IMR-90 (cell line): ENCODE measurements at regions not wholly inside any gene's neighbourhood (a gene's known extent, or its start where the extent isn't known, plus 50 kb on each side); places are given as distances from the start of the nearest gene placed in this dataset.
A peak's percentile ranks its signal among the peaks of the same experiment; 100 is the strongest.

Experiments used
- ATAC-seq: fragments of 200-7000 bp; cut with Tn5 transposase; 2 replicates; pipeline ENCODE4 v1.9.1; 2020; ENCODE audit warnings: low read depth, mild to moderate bottlenecking, moderate library complexity
- BruUV-seq: library from RNA; stranded (reverse); fragments of 400-500 nt; replicated peaks from 2 replicates; lab custom pipeline; 2021; lab: Mats Ljungman, UMichigan
- CTCF ChIA-PET: fragments of 300-600 bp; formaldehyde crosslinking; extraction: SDS; loops from one replicate; lab custom pipeline; 2021; ENCODE audit warnings: antibody characterized with exemption; lab: Yijun Ruan, JAX
- POLR2A ChIA-PET: fragments of 300-600 bp; sonication (Branson Sonifier 250); formaldehyde crosslinking; loops from one replicate; lab custom pipeline; 2022; ENCODE audit warnings: antibody characterized with exemption; ENCODE audit not compliant: unreplicated experiment; lab: Charles Lee
- DNase-seq: peaks from one replicate; pipeline ENCODE4 v3.0.0; 2013
- H2AFZ ChIP-seq: replicated peaks from 2 replicates; pipeline ENCODE3; 2013; ENCODE audit warnings: low read length, mild to moderate bottlenecking; ENCODE audit not compliant: poor library complexity
- H2AK5ac ChIP-seq: 2 replicates; pipeline ENCODE4 v1.6.1; 2013; ENCODE audit warnings: low read depth, low read length, inconsistent platforms
- H2AK9ac ChIP-seq: replicated peaks from 2 replicates; pipeline ENCODE3; 2013; ENCODE audit warnings: mild to moderate bottlenecking, low read depth, low read length, moderate library complexity; ENCODE audit not compliant: poor library complexity
- H2BK120ac ChIP-seq: 2 replicates; pipeline ENCODE4 v1.6.1; 2013; ENCODE audit warnings: low read depth, low read length, inconsistent platforms
- H2BK15ac ChIP-seq: 3 replicates; pipeline ENCODE4 v1.6.1; 2013; ENCODE audit warnings: low read depth, low read length, inconsistent platforms
- H2BK20ac ChIP-seq: 2 replicates; pipeline ENCODE4 v1.6.1; 2013; ENCODE audit warnings: low read depth, mild to moderate bottlenecking, inconsistent platforms, low read length, moderate library complexity
- H2BK5ac ChIP-seq: 2 replicates; pipeline ENCODE4 v1.6.1; 2013; ENCODE audit warnings: mild to moderate bottlenecking, low read depth, low read length, inconsistent platforms; ENCODE audit not compliant: poor library complexity, severe bottlenecking
- H3K14ac ChIP-seq: replicated peaks from 2 replicates; pipeline ENCODE4 v1.6.1; 2013; ENCODE audit warnings: low read depth, low read length, inconsistent platforms
- H3K18ac ChIP-seq: 2 replicates; pipeline ENCODE4 v1.6.1; 2013; ENCODE audit warnings: low read depth, low read length, control low read depth
- H3K23ac ChIP-seq: 2 replicates; pipeline ENCODE4 v1.6.1; 2013; ENCODE audit warnings: low read depth, low read length, inconsistent platforms
- H3K27ac ChIP-seq: 2 replicates; pipeline ENCODE4 v1.5.1; 2013; ENCODE audit warnings: mild to moderate bottlenecking, control low read depth, low read length; ENCODE audit not compliant: insufficient read depth
- H3K27me3 ChIP-seq: 2 replicates; pipeline ENCODE4 v1.6.1; 2013; ENCODE audit warnings: low read length; ENCODE audit not compliant: control insufficient read depth, insufficient read depth
- H3K36me3 ChIP-seq: 2 replicates; pipeline ENCODE4 v1.6.1; 2013; ENCODE audit warnings: low read length, mixed read lengths; ENCODE audit not compliant: control insufficient read depth, insufficient read depth
- H3K4ac ChIP-seq: 2 replicates; pipeline ENCODE4 v1.6.1; 2013; ENCODE audit warnings: low read depth, low read length, inconsistent platforms
- H3K4me1 ChIP-seq: 2 replicates; pipeline ENCODE4 v1.6.1; 2013; ENCODE audit warnings: low read length, mixed read lengths; ENCODE audit not compliant: control insufficient read depth, insufficient read depth
- H3K4me2 ChIP-seq: 2 replicates; pipeline ENCODE4 v1.6.1; 2013; ENCODE audit warnings: low read depth, mild to moderate bottlenecking, control low read depth, low read length, moderate library complexity
- H3K4me3 ChIP-seq: 2 replicates; pipeline ENCODE4 v1.5.1; 2013; ENCODE audit warnings: low read depth, mild to moderate bottlenecking, control low read depth, low read length, moderate library complexity; ENCODE audit not compliant: insufficient read depth
- H3K56ac ChIP-seq: 2 replicates; pipeline ENCODE4 v1.6.1; 2013; ENCODE audit warnings: low read length, inconsistent platforms; ENCODE audit not compliant: insufficient read depth; ENCODE audit errors: extremely low read depth
- H3K79me1 ChIP-seq, 2 experiments: 2 replicates each; pipeline ENCODE4 v1.6.1; 2013; ENCODE audit warnings: low read length in 2 of 2, inconsistent platforms in 1 of 2, low read depth in 1 of 2
- H3K9ac ChIP-seq: 2 replicates; pipeline ENCODE4 v1.6.1; 2013; ENCODE audit warnings: low read depth, low read length, control low read depth
- H3K9me1 ChIP-seq: 2 replicates; pipeline ENCODE4 v1.6.1; 2013; ENCODE audit warnings: low read length, inconsistent platforms; ENCODE audit not compliant: insufficient read depth
- H3K9me3 ChIP-seq: 2 replicates; pipeline ENCODE4 v1.6.1; 2013; ENCODE audit warnings: low read length; ENCODE audit not compliant: control insufficient read depth, insufficient read depth
- H4K20me1 ChIP-seq: 2 replicates; pipeline ENCODE4 v1.6.1; 2013; ENCODE audit warnings: low read length, inconsistent platforms; ENCODE audit not compliant: insufficient read depth
- H4K5ac ChIP-seq: 2 replicates; pipeline ENCODE4 v1.6.1; 2013; ENCODE audit warnings: mild to moderate bottlenecking, low read depth, low read length, control low read depth
- H4K8ac ChIP-seq, 2 experiments: 2 replicates each; pipeline ENCODE4 v1.6.1; 2013; ENCODE audit warnings: low read depth in 2 of 2, low read length in 2 of 2, control low read depth in 1 of 2, inconsistent platforms in 1 of 2
- H4K91ac ChIP-seq: 2 replicates; pipeline ENCODE4 v1.6.1; 2013; ENCODE audit warnings: low read depth, low read length, inconsistent platforms; ENCODE audit not compliant: insufficient read depth
- BHLHE40 ChIP-seq: fragments of 150-350 bp; IDR thresholded peaks from 2 replicates; pipeline ENCODE4 v1.6.1; 2016; ENCODE audit warnings: mild to moderate bottlenecking, low read depth, low read length
- FOS ChIP-seq: fragments of 150-350 bp; IDR thresholded peaks from 2 replicates; pipeline ENCODE4 v1.6.1; 2016; ENCODE audit warnings: low read depth, low read length
- POLR2A ChIP-seq: IDR thresholded peaks from 2 replicates; pipeline ENCODE4 v1.6.1; 2012; ENCODE audit warnings: mild to moderate bottlenecking, low read depth, low read length
- WGBS, 2 experiments: methylation state at CpG; one replicate each; pipeline versions ENCODE4 v1.1.5 to v1.1.7; 2013; ENCODE audit warnings: missing lambda C conversion rate in 2 of 2; ENCODE audit not compliant: insufficient read length in 1 of 2; ENCODE audit errors: extremely low coverage in 2 of 2; 5-methylcytosine and 5-hydroxymethylcytosine counted together
- dilution Hi-C: fragments of 300-500 bp; cut with HindIII; formaldehyde crosslinking; loops from one replicate; pipeline ENCODE4 v1.14.3; 2018; ENCODE audit warnings: low sequenced_read_pairs; ENCODE audit not compliant: unreplicated experiment
- in situ Hi-C: fragments of 300-500 bp; cut with MboI; formaldehyde crosslinking; loops from 3 replicates; pipeline ENCODE4 v1.14.3; 2019; ENCODE audit warnings: low sequenced_read_pairs, inconsistent platforms, mixed read lengths
- intact Hi-C: fragments of 100-400 bp; cut with micrococcal nuclease; formaldehyde crosslinking; loops from 2 replicates; pipeline ENCODE4 v1.10.0; 2022

- Histone ChIP-seq H3K9ac (no peak overlapping the region), H3K27me3 (no peaks in the 10 kb centered on the region), H2BK20ac (peak overlapping the region; percentile 94), H4K5ac (peak overlapping the region; percentile 4; the same call in 1 of the 2 replicates), H3K9me1 (peaks cover 12% of the 10 kb centered on the region), H3K14ac (peak overlapping the region; percentile 84), H3K56ac (no peak overlapping the region), H3K23ac (no peak overlapping the region), H4K20me1 (no peaks in the 10 kb centered on the region), H2BK15ac (peak overlapping the region; percentile 90; the same call in 2 of the 3 replicates), H2BK120ac (peak overlapping the region; percentile 89), H2AK5ac (peak overlapping the region; percentile 98; the same call in 1 of the 2 replicates), H3K79me1 (0 out of 4 replicates have a peak, but pooled peaks cover 0 to 4% of the 10 kb centered on the region in 2 experiments), H3K27ac (no peak overlapping the region), H3K4me1 (peaks cover 28% of the 10 kb centered on the region), H2BK5ac (no peak overlapping the region), H3K9me3 (no peaks in the 10 kb centered on the region), H4K8ac (peak overlapping the region in 1 of 2 experiments; percentile 73; a peak in 2 of 4 replicates), H4K91ac (peak overlapping the region; percentile 76), H2AFZ (peak overlapping the region; percentile 76), H2AK9ac (peak overlapping the region; percentile 80), H3K18ac (peak overlapping the region; percentile 3; the same call in 1 of the 2 replicates), H3K4ac (peak overlapping the region; percentile 95), H3K4me3 (no peak overlapping the region), H3K36me3 (no peaks in the 10 kb centered on the region), H3K4me2 (no peak overlapping the region)
- DNase-seq (peak; percentile 42), ATAC-seq (no peak)
- ChIA-PET CTCF (no interaction called here), POLR2A (no interaction called here)
- no TSS peak for BruUV-seq
- TF ChIP-seq BHLHE40 (peak; percentile 45; the same call in 1 of the 2 replicates), POLR2A (no peak), FOS (no peak)
- dilution Hi-C loops = no loop called here
- in situ Hi-C loops = no loop called here
- intact Hi-C loops = no loop called here
- 92% methylated on average over 2 of the region's 9 CpGs; no CpG with 5 or more reads in 1 of the 2 experiments for WGBS, 2 experiments
These were observed 116.0 kb upstream of the ANO1 start for GRCh38 chr11:69962152-69962551.
